Keratinocyte (primary cell): ENCODE measurements at regions not wholly inside any gene's neighbourhood (a gene's known extent, or its start where the extent isn't known, plus 50 kb on each side); places are given as distances from the start of the nearest gene placed in this dataset.

Experiments used
- DNase-seq: peaks from one replicate; pipeline ENCODE4 v3.0.0-alpha.2; 2011; ENCODE audit warnings: low read depth, missing footprints, low spot score
- FAIRE-seq: peaks from 2 replicates; lab custom pipeline; 2011; peaks lifted over from hg19 to GRCh38; lab: Jason Lieb, UNC
- H2AFZ ChIP-seq: 2 replicates; pipeline ENCODE4 v1.6.0; 2012; ENCODE audit warnings: low read length, control low read depth, inconsistent platforms; ENCODE audit not compliant: control insufficient read depth
- H3K27ac ChIP-seq: 2 replicates; pipeline ENCODE4 v1.5.1; 2011; ENCODE audit warnings: low read length; ENCODE audit not compliant: control insufficient read depth, insufficient read depth
- H3K27me3 ChIP-seq: 3 replicates; pipeline ENCODE4 v1.6.0; 2011; ENCODE audit warnings: low read length; ENCODE audit not compliant: control insufficient read depth, insufficient read depth; ENCODE audit errors: extremely low read depth
- H3K36me3 ChIP-seq, 2 experiments: 2 replicates in 1 of 2; 3 replicates in 1 of 2; pipeline ENCODE4 v1.5.1; 2011; ENCODE audit warnings: low read length in 2 of 2, mild to moderate bottlenecking in 1 of 2; ENCODE audit not compliant: control insufficient read depth in 2 of 2, insufficient read depth in 2 of 2; ENCODE audit errors: extremely low read depth in 1 of 2
- H3K4me1 ChIP-seq: 3 replicates; pipeline ENCODE4 v1.5.1; 2011; ENCODE audit warnings: low read length; ENCODE audit not compliant: control insufficient read depth, insufficient read depth; ENCODE audit errors: extremely low read depth
- H3K4me2 ChIP-seq: 3 replicates; pipeline ENCODE4 v1.6.0; 2011; ENCODE audit warnings: low read depth, low read length; ENCODE audit not compliant: control insufficient read depth, insufficient read depth; ENCODE audit errors: extremely low read depth
- H3K4me3 ChIP-seq, 3 experiments: fragments of 200-600 bp in 1 of 3; sonication (generic) in 1 of 3; 2 replicates in 2 of 3; 3 replicates in 1 of 3; pipeline ENCODE4 v1.5.1; 2011 to 2016; ENCODE audit warnings: low read length in 3 of 3, mild to moderate bottlenecking in 3 of 3, control low read depth in 2 of 3, inconsistent platforms in 1 of 3, low read depth in 1 of 3, mixed read lengths in 1 of 3, mixed run types in 1 of 3, moderate library complexity in 1 of 3; ENCODE audit not compliant: control insufficient read depth in 2 of 3, insufficient read depth in 2 of 3; ENCODE audit errors: extremely low read depth in 1 of 3
- H3K79me2 ChIP-seq: 2 replicates; pipeline ENCODE4 v1.6.0; 2012; ENCODE audit warnings: low read length; ENCODE audit not compliant: control insufficient read depth, insufficient read depth
- H3K9ac ChIP-seq: 3 replicates; pipeline ENCODE4 v1.6.0; 2011; ENCODE audit warnings: low read length; ENCODE audit not compliant: control insufficient read depth, insufficient read depth; ENCODE audit errors: extremely low read depth
- H3K9me1 ChIP-seq: 3 replicates; pipeline ENCODE4 v1.6.0; 2011; ENCODE audit warnings: low read length; ENCODE audit not compliant: control insufficient read depth, insufficient read depth; ENCODE audit errors: extremely low read depth
- H3K9me3 ChIP-seq: 2 replicates; pipeline ENCODE4 v1.5.1; 2012; ENCODE audit warnings: low read depth, low read length; ENCODE audit not compliant: control insufficient read depth
- H4K20me1 ChIP-seq: 3 replicates; pipeline ENCODE4 v1.6.0; 2011; ENCODE audit warnings: low read length; ENCODE audit not compliant: control insufficient read depth, insufficient read depth; ENCODE audit errors: extremely low read depth
- EZH2 ChIP-seq: IDR thresholded peaks from one replicate; pipeline ENCODE4 v1.6.1; 2012; ENCODE audit warnings: inconsistent platforms, mild to moderate bottlenecking, low read length, moderate library complexity
- dilution Hi-C: fragments of 300-500 bp; cut with MboI; formaldehyde crosslinking; loops from one replicate; pipeline ENCODE4 v1.7.0; 2020; ENCODE audit warnings: low sequenced_read_pairs; ENCODE audit not compliant: extremely low pct_ligation_motif_present
- TF ChIP-seq, protein P1 (sequence below), 3 experiments: IDR thresholded peaks in 1 of 3; conservative IDR thresholded peaks in 1 of 3; optimal IDR thresholded peaks in 1 of 3; 2 replicates in 2 of 3; 3 replicates in 1 of 3; pipeline versions ENCODE3 to v1.5.1; 2011; ENCODE audit warnings: low read length in 3 of 3, mild to moderate bottlenecking in 3 of 3, moderate library complexity in 2 of 3, control low read depth in 1 of 3, inconsistent platforms in 1 of 3; ENCODE audit not compliant: insufficient read depth in 2 of 3; ENCODE audit errors: extremely low read depth in 1 of 3

DNA sequence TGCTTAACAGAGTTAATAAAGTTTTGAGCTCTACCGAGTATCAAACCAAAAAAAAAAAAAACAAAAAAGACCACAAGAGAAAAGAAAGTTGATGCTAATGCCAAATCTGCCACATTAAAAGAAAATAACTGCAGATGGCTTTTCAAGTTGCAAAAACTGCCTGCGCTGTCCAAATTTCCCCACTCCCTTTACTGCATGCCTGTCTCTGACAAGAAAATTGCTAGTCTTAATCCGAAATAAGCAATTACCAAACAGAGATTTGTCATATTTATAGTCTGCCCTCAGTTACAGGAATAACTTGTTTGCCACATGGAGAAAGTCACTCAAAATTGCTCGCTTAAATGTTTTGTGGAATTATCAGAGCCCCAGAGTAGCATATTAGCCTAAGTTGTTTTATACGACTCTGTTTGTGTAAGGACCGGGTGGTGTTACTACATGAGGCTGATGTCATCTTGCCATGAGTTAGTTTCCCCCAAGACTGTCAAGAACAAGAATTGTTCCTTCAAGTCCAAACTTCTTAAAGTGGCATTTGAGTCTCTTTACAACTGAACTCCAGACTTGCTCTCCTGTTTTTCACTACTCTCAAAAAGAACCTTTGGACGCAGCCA, 160.9 kb downstream of the CEP120 start:
- Histone ChIP-seq H3K4me2 (no peak overlapping the region), H3K4me3 (no peak overlapping the region), H3K36me3 (no peaks in the 10 kb centered on the region), H3K9ac (no peak overlapping the region), H3K27me3 (no peaks in the 10 kb centered on the region), H4K20me1 (no peaks in the 10 kb centered on the region), H2AFZ (no peak overlapping the region), H3K27ac (no peak overlapping the region), H3K9me1 (no peaks in the 10 kb centered on the region), H3K9me3 (no peaks in the 10 kb centered on the region), H3K79me2 (no peaks in the 10 kb centered on the region), H3K4me1 (no peaks in the 10 kb centered on the region)
- FAIRE-seq (no peak), DNase-seq (no peak)
- no peak for TF ChIP-seq EZH2
- TF ChIP-seq, protein P1, sequence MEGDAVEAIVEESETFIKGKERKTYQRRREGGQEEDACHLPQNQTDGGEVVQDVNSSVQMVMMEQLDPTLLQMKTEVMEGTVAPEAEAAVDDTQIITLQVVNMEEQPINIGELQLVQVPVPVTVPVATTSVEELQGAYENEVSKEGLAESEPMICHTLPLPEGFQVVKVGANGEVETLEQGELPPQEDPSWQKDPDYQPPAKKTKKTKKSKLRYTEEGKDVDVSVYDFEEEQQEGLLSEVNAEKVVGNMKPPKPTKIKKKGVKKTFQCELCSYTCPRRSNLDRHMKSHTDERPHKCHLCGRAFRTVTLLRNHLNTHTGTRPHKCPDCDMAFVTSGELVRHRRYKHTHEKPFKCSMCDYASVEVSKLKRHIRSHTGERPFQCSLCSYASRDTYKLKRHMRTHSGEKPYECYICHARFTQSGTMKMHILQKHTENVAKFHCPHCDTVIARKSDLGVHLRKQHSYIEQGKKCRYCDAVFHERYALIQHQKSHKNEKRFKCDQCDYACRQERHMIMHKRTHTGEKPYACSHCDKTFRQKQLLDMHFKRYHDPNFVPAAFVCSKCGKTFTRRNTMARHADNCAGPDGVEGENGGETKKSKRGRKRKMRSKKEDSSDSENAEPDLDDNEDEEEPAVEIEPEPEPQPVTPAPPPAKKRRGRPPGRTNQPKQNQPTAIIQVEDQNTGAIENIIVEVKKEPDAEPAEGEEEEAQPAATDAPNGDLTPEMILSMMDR (optimal IDR thresholded peaks at IDR 0.05 in 1 of 3, IDR thresholded peaks at IDR 0.05 in 1 of 3, conservative IDR thresholded peaks at IDR 0.05 in 1 of 3; ENCODE audit: extremely low read depth in 1 of 3, insufficient read depth in 2 of 3, low read length in 3 of 3) = no peak
- dilution Hi-C loops = no loop called here

DNA sequence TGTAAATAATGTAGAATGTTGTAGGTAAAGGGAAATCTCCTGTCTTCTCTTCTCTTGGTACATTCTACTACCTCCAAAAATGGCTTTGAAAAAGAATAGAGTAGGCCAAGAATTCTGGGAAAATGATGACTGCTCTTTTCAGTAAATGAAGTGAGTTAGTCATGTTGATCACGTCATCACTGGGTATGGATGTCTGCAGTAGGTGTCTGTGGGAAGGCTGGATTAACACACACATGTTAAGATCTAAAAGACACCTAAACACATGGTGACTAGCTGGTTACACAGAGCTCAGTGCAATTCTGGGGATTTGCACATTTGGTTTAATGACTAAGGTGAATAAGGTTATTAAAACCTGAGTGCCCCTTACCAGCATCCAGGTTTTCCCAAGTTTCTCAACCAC, 161.5 kb downstream of the CEP120 start:
- Histone ChIP-seq H3K36me3 (no peaks in the 10 kb centered on the region), H3K9ac (no peak overlapping the region), H3K27me3 (no peaks in the 10 kb centered on the region), H3K9me3 (no peaks in the 10 kb centered on the region), H3K4me2 (no peak overlapping the region), H3K79me2 (no peaks in the 10 kb centered on the region), H4K20me1 (no peaks in the 10 kb centered on the region), H3K4me3 (no peak overlapping the region), H3K4me1 (no peaks in the 10 kb centered on the region), H3K27ac (no peak overlapping the region), H3K9me1 (no peaks in the 10 kb centered on the region), H2AFZ (no peak overlapping the region)
- TF ChIP-seq, protein P1 (optimal IDR thresholded peaks at IDR 0.05 in 1 of 3, IDR thresholded peaks at IDR 0.05 in 1 of 3, conservative IDR thresholded peaks at IDR 0.05 in 1 of 3; ENCODE audit: extremely low read depth in 1 of 3, insufficient read depth in 2 of 3, low read length in 3 of 3) = no peak
- TF ChIP-seq EZH2 = no peak
- FAIRE-seq = no peak
- dilution Hi-C loops = no loop called here
- DNase-seq = no peak
